AG09319 (cell line): ENCODE measurements at regions not wholly inside any gene's neighbourhood (a gene's known extent, or its start where the extent isn't known, plus 50 kb on each side); places are given as distances from the start of the nearest gene placed in this dataset.
"Not testable (repeated sequence)": the region's sequence is repeated elsewhere in the genome, so short reads cannot be mapped to it uniquely, and the experiment has no call there.

ENCODE experiments used
- DNase-seq: peaks from one replicate; pipeline ENCODE4 v3.0.0-alpha.2; 2010; ENCODE audit warnings: low read depth; ENCODE audit errors: extremely low read depth
- CTCF ChIP-seq: IDR thresholded peaks from 2 replicates; pipeline ENCODE4 v1.5.1; 2011; ENCODE audit warnings: low read depth, mild to moderate bottlenecking, inconsistent platforms, low read length, moderate library complexity

- DNase-seq, result no peak
- no peak for TF ChIP-seq CTCF
These were observed 302.7 kb upstream of the ID2 start for GRCh38 chr2:8379128-8379527.

GRCh38 chr2:8379549-8379948 lies 302.3 kb upstream of the ID2 start:
- no peak for TF ChIP-seq CTCF
- DNase-seq, result no peak

- DNase-seq, result no peak
- TF ChIP-seq CTCF, result no peak
These were observed 301.8 kb upstream of the ID2 start for GRCh38 chr2:8380026-8380425.

- no peak for DNase-seq
- no peak for TF ChIP-seq CTCF
These were observed 301.3 kb upstream of the ID2 start for GRCh38 chr2:8380566-8380965.

- no peak for DNase-seq
- TF ChIP-seq CTCF, result no peak
These were observed 299.4 kb upstream of the ID2 start for GRCh38 chr2:8382485-8382884.

- DNase-seq, result not testable (repeated sequence)
These were observed 295.1 kb upstream of the ID2 start for GRCh38 chr2:8386748-8387147.

GRCh38 chr2:8388781-8389180 lies 293.1 kb upstream of the ID2 start:
- DNase-seq, result no peak
- no peak for TF ChIP-seq CTCF

GRCh38 chr2:8389431-8390108 lies 292.3 kb upstream of the ID2 start:
- no peak for DNase-seq

More at GRCh38 chr2:8389431-8390108, 292.3 kb upstream of the ID2 start:
- no peak for TF ChIP-seq CTCF
